GM23248 (cell line): ENCODE measurements at regions not wholly inside any gene's neighbourhood (a gene's known extent, or its start where the extent isn't known, plus 50 kb on each side); places are given as distances from the start of the nearest gene placed in this dataset.

Source experiments
- DNase-seq: peaks from one replicate; pipeline ENCODE4 v3.0.0-alpha.2; 2015
- H2AFZ ChIP-seq: fragments of 200-600 bp; sonication (generic); 2 replicates; pipeline ENCODE4 v1.6.1; 2016; ENCODE audit warnings: antibody characterized with exemption
- H3F3A ChIP-seq: fragments of 200-600 bp; sonication (generic); 2 replicates; pipeline ENCODE4 v1.6.1; 2016; ENCODE audit warnings: mild to moderate bottlenecking, antibody characterized with exemption, mixed run types; ENCODE audit not compliant: insufficient read depth
- H3K27ac ChIP-seq: fragments of 200-600 bp; sonication (generic); 2 replicates; pipeline ENCODE4 v1.5.1; 2016; ENCODE audit warnings: mild to moderate bottlenecking
- H3K27me3 ChIP-seq: fragments of 200-600 bp; sonication (generic); replicated peaks from 2 replicates; pipeline ENCODE4 v1.6.1; 2016; ENCODE audit warnings: mild to moderate bottlenecking; ENCODE audit not compliant: insufficient read depth
- H3K36me3 ChIP-seq: fragments of 200-600 bp; sonication (generic); 2 replicates; pipeline ENCODE4 v1.6.1; 2016; ENCODE audit warnings: low read depth, mild to moderate bottlenecking
- H3K4me1 ChIP-seq: fragments of 200-600 bp; sonication (generic); 2 replicates; pipeline ENCODE4 v1.6.1; 2016; ENCODE audit warnings: mild to moderate bottlenecking; ENCODE audit not compliant: insufficient read depth
- H3K4me2 ChIP-seq: fragments of 200-600 bp; sonication (generic); one replicate; pipeline ENCODE4 v1.6.1; 2016; ENCODE audit warnings: mild to moderate bottlenecking; ENCODE audit not compliant: unreplicated experiment
- H3K4me3 ChIP-seq: fragments of 200-600 bp; sonication (generic); 2 replicates; pipeline ENCODE4 v1.5.1; 2016; ENCODE audit warnings: mild to moderate bottlenecking
- H3K79me2 ChIP-seq: fragments of 200-600 bp; sonication (generic); 2 replicates; pipeline ENCODE4 v1.6.1; 2016; ENCODE audit warnings: mild to moderate bottlenecking; ENCODE audit not compliant: insufficient read depth
- H3K9ac ChIP-seq: fragments of 200-600 bp; sonication (generic); 2 replicates; pipeline ENCODE4 v1.6.1; 2016; ENCODE audit warnings: mild to moderate bottlenecking
- H3K9me2 ChIP-seq: fragments of 200-600 bp; sonication (generic); 2 replicates; pipeline ENCODE4 v1.6.1; 2016; ENCODE audit warnings: mixed run types, mild to moderate bottlenecking, moderate library complexity; ENCODE audit not compliant: insufficient read depth
- H3K9me3 ChIP-seq: fragments of 200-600 bp; sonication (generic); one replicate; pipeline ENCODE4 v1.6.1; 2017; ENCODE audit warnings: low read depth
- H4K20me1 ChIP-seq: fragments of 200-600 bp; sonication (generic); 2 replicates; pipeline ENCODE4 v1.6.0; 2016; ENCODE audit not compliant: insufficient read depth
- EZH2 ChIP-seq: fragments of 200-600 bp; sonication (generic); IDR thresholded peaks from 2 replicates; pipeline ENCODE4 v1.6.1; 2018; ENCODE audit warnings: antibody characterized with exemption, mild to moderate bottlenecking; ENCODE audit not compliant: insufficient read depth, poor library complexity, severe bottlenecking
- EZH2phosphoT487 ChIP-seq: fragments of 200-600 bp; sonication (generic); IDR thresholded peaks from 2 replicates; pipeline ENCODE4 v1.6.1; 2018; ENCODE audit warnings: antibody characterized with exemption, moderate library complexity, mild to moderate bottlenecking, low read depth; ENCODE audit not compliant: insufficient read depth
- WGBS, 2 experiments: methylation state at CpG; one replicate each; pipeline ENCODE4 v1.1.6; 2015 to 2017; ENCODE audit warnings: low lambda C conversion rate in 2 of 2, low coverage in 1 of 2; ENCODE audit errors: missing lambda C conversion rate in 2 of 2; 5-methylcytosine and 5-hydroxymethylcytosine counted together
- in situ Hi-C: fragments of 300-500 bp; cut with MboI; formaldehyde crosslinking; loops from 2 replicates; pipeline ENCODE4 v1.15.0; 2020

DNA sequence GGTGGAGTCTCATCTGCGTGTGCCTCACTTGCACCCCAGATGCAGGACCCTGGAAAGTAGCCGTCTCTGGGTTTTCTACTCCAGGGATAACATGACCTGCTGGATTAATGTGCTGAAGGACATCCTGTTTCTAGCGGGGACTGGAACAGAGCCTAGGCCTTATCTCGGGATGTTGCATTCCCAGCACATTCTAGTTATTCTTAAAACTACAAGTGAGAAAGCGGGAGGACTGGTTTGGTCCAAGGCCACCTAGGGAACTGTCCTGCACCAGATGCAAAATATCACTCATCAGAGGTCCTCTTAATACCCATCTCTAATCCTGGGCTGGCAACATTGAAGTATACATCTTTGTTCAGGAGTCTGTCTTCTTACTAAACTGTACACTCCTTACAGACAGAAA, 179.9 kb downstream of the ZC3H11B start:
- Histone ChIP-seq H3K4me2 (no peak overlapping the region), H4K20me1 (no peaks in the 10 kb centered on the region), H2AFZ (no peak overlapping the region), H3K9me2 (no peaks in the 10 kb centered on the region), H3K79me2 (no peaks in the 10 kb centered on the region), H3K4me1 (peaks cover 6% of the 10 kb centered on the region; the same call in 1 of the 2 replicates), H3K9me3 (no peaks in the 10 kb centered on the region), H3K27me3 (no peaks in the 10 kb centered on the region), H3K4me3 (no peak overlapping the region), H3K9ac (no peak overlapping the region), H3K27ac (no peak overlapping the region), H3K36me3 (no peaks in the 10 kb centered on the region), H3F3A (0 out of 2 replicates have a peak, but pooled peaks cover 9% of the 10 kb centered on the region)
- in situ Hi-C loops = no loop called here
- 88 to 94% methylated on average over 5 of the region's 5 CpGs for WGBS, 2 experiments
- TF ChIP-seq EZH2 (no peak), EZH2phosphoT487 (no peak)
- no peak for DNase-seq

DNA sequence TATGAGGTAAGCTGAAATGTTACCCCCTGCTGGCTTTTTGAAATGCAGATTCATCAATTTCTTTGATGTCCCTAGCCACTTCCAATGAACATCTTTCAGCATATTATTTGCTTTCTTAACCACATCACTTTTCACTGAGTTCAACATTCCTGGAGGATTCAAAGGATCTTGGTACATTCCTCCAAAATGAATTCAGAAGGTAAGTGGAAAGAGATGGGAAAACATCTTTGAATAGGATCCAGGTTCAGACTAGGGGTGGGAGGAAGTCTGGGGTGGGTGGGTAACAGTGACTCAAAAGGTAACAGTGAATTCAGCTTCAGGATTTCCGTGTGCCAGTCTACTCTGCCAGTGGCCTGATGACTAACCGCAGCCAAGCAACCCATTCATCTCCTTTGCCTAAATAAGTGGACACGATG, 180.7 kb downstream of the ZC3H11B start:
- no peak overlapping the region for H3K27ac ChIP-seq
- H3K4me3 ChIP-seq = no peak overlapping the region
- TF ChIP-seq EZH2phosphoT487 (no peak), EZH2 (no peak)
- in situ Hi-C loops = no loop called here
- no peaks in the 10 kb centered on the region for H3K9me3 ChIP-seq
- peaks cover 6% of the 10 kb centered on the region; the same call in 1 of the 2 replicates for H3K4me1 ChIP-seq
- no peaks in the 10 kb centered on the region for H4K20me1 ChIP-seq
- H3K27me3 ChIP-seq = no peaks in the 10 kb centered on the region
- no peak for DNase-seq
- H3K9me2 ChIP-seq = no peaks in the 10 kb centered on the region
- 69 to 72% methylated on average over 3 of the region's 3 CpGs for WGBS, 2 experiments
- no peak overlapping the region for H3K4me2 ChIP-seq
- H3K79me2 ChIP-seq = no peaks in the 10 kb centered on the region
- no peak overlapping the region for H2AFZ ChIP-seq
- 0 out of 2 replicates have a peak, but pooled peaks cover 11% of the 10 kb centered on the region for H3F3A ChIP-seq
- no peaks in the 10 kb centered on the region for H3K36me3 ChIP-seq
- H3K9ac ChIP-seq = no peak overlapping the region

DNA sequence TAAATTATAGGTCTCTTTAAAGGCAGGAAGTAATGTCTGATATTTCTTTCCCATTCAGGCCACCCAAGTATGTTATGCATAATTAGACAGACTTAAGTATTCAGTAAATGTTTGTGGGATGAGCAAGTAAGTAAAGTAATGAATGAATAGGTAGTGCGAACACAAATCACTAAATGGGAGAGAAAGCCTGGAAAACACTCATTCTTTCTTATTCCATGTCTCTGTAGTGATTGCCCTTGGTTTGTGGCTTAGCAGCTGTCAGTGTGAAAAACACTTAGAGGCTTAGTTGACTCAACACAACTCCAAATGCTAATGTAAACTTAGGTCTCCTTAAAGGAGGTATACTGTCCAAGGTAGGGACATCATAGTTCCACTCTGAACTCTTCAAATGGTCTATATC, 182.5 kb downstream of the ZC3H11B start:
- Histone ChIP-seq H3F3A (0 out of 2 replicates have a peak, but pooled peaks cover 11% of the 10 kb centered on the region), H3K79me2 (no peaks in the 10 kb centered on the region), H3K9me2 (no peaks in the 10 kb centered on the region), H3K4me2 (no peak overlapping the region), H3K36me3 (no peaks in the 10 kb centered on the region), H3K9me3 (no peaks in the 10 kb centered on the region), H4K20me1 (no peaks in the 10 kb centered on the region), H2AFZ (no peak overlapping the region), H3K9ac (no peak overlapping the region), H3K4me1 (peaks cover 6% of the 10 kb centered on the region; the same call in 1 of the 2 replicates), H3K27me3 (no peaks in the 10 kb centered on the region), H3K4me3 (no peak overlapping the region), H3K27ac (no peak overlapping the region)
- in situ Hi-C loops = no loop called here
- WGBS, 2 experiments = 89 to 96% methylated on average over 1 of the region's 1 CpG
- TF ChIP-seq EZH2 (no peak), EZH2phosphoT487 (no peak)
- DNase-seq = no peak

DNA sequence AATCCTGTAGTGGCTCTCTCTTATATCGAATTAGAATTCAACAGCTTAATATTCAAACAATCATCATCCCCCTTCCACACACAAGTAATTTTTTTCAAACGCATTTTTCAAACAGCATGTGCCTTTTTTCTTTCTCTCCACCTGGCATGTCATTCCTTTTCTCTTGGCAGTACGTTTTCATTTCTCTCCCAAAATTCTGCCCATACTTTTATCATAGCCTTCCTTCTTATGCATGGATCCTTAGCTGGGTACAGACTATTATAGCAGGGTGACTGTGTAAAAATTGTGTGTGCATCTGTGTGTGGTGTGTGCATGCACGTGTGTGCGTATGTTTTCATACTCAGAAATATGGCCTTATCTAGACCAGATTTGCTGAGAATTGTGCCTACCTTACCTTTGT, 184.3 kb downstream of the ZC3H11B start:
- no peak overlapping the region for H3K4me3 ChIP-seq
- 59 to 62% methylated on average over 5 of the region's 5 CpGs for WGBS, 2 experiments
- no peak overlapping the region for H3K9ac ChIP-seq
- 0 out of 2 replicates have a peak overlapping the region, but pooled peaks have one; percentile 32 for H2AFZ ChIP-seq
- H3K27me3 ChIP-seq = no peaks in the 10 kb centered on the region
- H4K20me1 ChIP-seq = no peaks in the 10 kb centered on the region
- H3K9me3 ChIP-seq = no peaks in the 10 kb centered on the region
- in situ Hi-C loops = no loop called here
- TF ChIP-seq EZH2 (no peak), EZH2phosphoT487 (no peak)
- peaks cover 6% of the 10 kb centered on the region; the same call in 1 of the 2 replicates for H3K4me1 ChIP-seq
- no peak for DNase-seq
- H3F3A ChIP-seq = peaks cover 11% of the 10 kb centered on the region; the same call in 1 of the 2 replicates
- no peaks in the 10 kb centered on the region for H3K79me2 ChIP-seq
- no peaks in the 10 kb centered on the region for H3K36me3 ChIP-seq
- H3K4me2 ChIP-seq = no peak overlapping the region
- no peak overlapping the region for H3K27ac ChIP-seq
- H3K9me2 ChIP-seq = no peaks in the 10 kb centered on the region

DNA sequence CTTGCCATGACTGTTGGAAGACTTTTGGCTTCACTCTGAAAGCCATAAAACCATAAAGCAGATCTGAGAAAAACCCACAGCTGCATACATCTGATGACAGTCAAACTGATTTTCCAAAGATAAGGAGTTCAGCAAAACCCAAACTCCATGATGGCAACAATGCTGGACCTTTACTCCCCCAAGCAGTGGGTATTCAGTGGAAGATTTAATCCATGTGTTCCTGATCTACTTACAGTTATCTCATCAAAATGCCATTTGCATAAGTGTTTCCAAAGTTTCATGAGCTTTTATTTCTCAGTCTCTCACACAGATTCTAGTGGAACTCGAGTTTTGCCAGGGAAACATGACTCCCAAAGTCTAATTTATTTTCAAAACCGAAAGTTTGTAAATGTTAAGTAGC, 184.9 kb downstream of the ZC3H11B start:
- Histone ChIP-seq H3K27ac (no peak overlapping the region), H3K4me3 (no peak overlapping the region), H3K9me2 (no peaks in the 10 kb centered on the region), H3K9ac (no peak overlapping the region), H3K79me2 (no peaks in the 10 kb centered on the region), H2AFZ (0 out of 2 replicates have a peak overlapping the region, but pooled peaks have one; percentile 32), H3K4me2 (no peak overlapping the region), H3K4me1 (peaks cover 12% of the 10 kb centered on the region), H3K9me3 (no peaks in the 10 kb centered on the region), H3F3A (peaks cover 18% of the 10 kb centered on the region), H3K36me3 (no peaks in the 10 kb centered on the region), H4K20me1 (no peaks in the 10 kb centered on the region), H3K27me3 (no peaks in the 10 kb centered on the region)
- no peak for TF ChIP-seq EZH2
- 6 to 19% methylated on average over 2 of the region's 2 CpGs for WGBS, 2 experiments
- in situ Hi-C loops = no loop called here
- DNase-seq = peak; percentile 36
